GM18861 (cell line): ENCODE measurements at regions not wholly inside any gene's neighbourhood (a gene's known extent, or its start where the extent isn't known, plus 50 kb on each side); places are given as distances from the start of the nearest gene placed in this dataset.
"Not testable (repeated sequence)": the region's sequence is repeated elsewhere in the genome, so short reads cannot be mapped to it uniquely, and the experiment has no call there.

ENCODE experiments used
- ATAC-seq: cut with Tn5 transposase; IDR thresholded peaks from one replicate; pipeline ENCODE4 v1.9.1; 2021; ENCODE audit not compliant: unreplicated experiment

GRCh38 chr4:154982187-154983047 lies 201.3 kb downstream of the RBM46 start:
- ATAC-seq: no peak

GRCh38 chr4:154983714-154984113 lies 202.6 kb downstream of the RBM46 start:
- ATAC-seq: no peak

GRCh38 chr4:154984148-154984547 lies 203.1 kb downstream of the RBM46 start:
- ATAC-seq: peak; percentile 95

- ATAC-seq: no peak
Measured at GRCh38 chr4:154984616-154985015, 203.5 kb downstream of the RBM46 start.

GRCh38 chr4:154985673-154986072 lies 204.6 kb downstream of the RBM46 start:
- ATAC-seq: no peak

GRCh38 chr4:154988511-154988910 lies 207.4 kb downstream of the RBM46 start:
- no peak for ATAC-seq

- ATAC-seq: no peak
Measured at GRCh38 chr4:154989511-154989910, 208.4 kb downstream of the RBM46 start.

GRCh38 chr4:154997866-154998265 lies 210.6 kb upstream of the NPY2R start:
- not testable (repeated sequence) for ATAC-seq

GRCh38 chr4:154998284-154998683 lies 210.2 kb upstream of the NPY2R start:
- ATAC-seq: no peak

GRCh38 chr4:154998773-154999172 lies 209.7 kb upstream of the NPY2R start:
- no peak for ATAC-seq

GRCh38 chr4:154999950-155000578 lies 208.4 kb upstream of the NPY2R start:
- no peak for ATAC-seq

GRCh38 chr4:155001251-155001650 lies 207.2 kb upstream of the NPY2R start:
- ATAC-seq: no peak

- no peak for ATAC-seq
Measured at GRCh38 chr4:155005395-155006090, 202.9 kb upstream of the NPY2R start.

- no peak for ATAC-seq
Measured at GRCh38 chr4:155007660-155008176, 200.7 kb upstream of the NPY2R start.

GRCh38 chr4:155008389-155008788 lies 200.0 kb upstream of the NPY2R start:
- no peak for ATAC-seq

- ATAC-seq: no peak
Measured at GRCh38 chr4:155009288-155009687, 199.1 kb upstream of the NPY2R start.

- ATAC-seq: no peak
Measured at GRCh38 chr4:155010376-155010775, 198.1 kb upstream of the NPY2R start.

- ATAC-seq: no peak
Measured at GRCh38 chr4:155011163-155011780, 197.2 kb upstream of the NPY2R start.

GRCh38 chr4:155012469-155012868 lies 196.0 kb upstream of the NPY2R start:
- no peak for ATAC-seq

- ATAC-seq: no peak
Measured at GRCh38 chr4:155017426-155017825, 191.0 kb upstream of the NPY2R start.
